ENCODE measurements at regions not wholly inside any gene's neighbourhood (a gene's known extent, or its start where the extent isn't known, plus 50 kb on each side); places are given as distances from the start of the nearest gene placed in this dataset.
"Not testable (repeated sequence)": the region's sequence is repeated elsewhere in the genome, so short reads cannot be mapped to it uniquely, and the experiment has no call there.

GRCh38 chr4:169894767-169895166, 131.4 kb downstream of the MFAP3L start:
- BruUV-seq (replicated peaks); H3K9me3 ChIP-seq (ENCODE audit: control insufficient read depth, insufficient read depth, low read length); H3K4me1 ChIP-seq (ENCODE audit: control insufficient read depth, insufficient read depth, low read length); H3K9ac ChIP-seq (ENCODE audit: low read depth, low read length); H3K36me3 ChIP-seq (ENCODE audit: control insufficient read depth, insufficient read depth, low read length); H3K18ac ChIP-seq (ENCODE audit: low read depth, low read length); dilution Hi-C loops (cut with HindIII; ENCODE audit: low sequenced_read_pairs, unreplicated experiment); H4K5ac ChIP-seq (ENCODE audit: low read depth, low read length); H2BK5ac ChIP-seq (ENCODE audit: low read depth, low read length, poor library complexity, severe bottlenecking); POLR2A ChIA-PET (ENCODE audit: unreplicated experiment); H2AK5ac ChIP-seq (ENCODE audit: low read depth, low read length); H3K27me3 ChIP-seq (ENCODE audit: control insufficient read depth, insufficient read depth, low read length); H3K79me1 ChIP-seq (ENCODE audit: low read depth in 1 of 2, low read length in 2 of 2); H3K4me2 ChIP-seq (ENCODE audit: low read depth, low read length); H3K4ac ChIP-seq (ENCODE audit: low read depth, low read length); DNase-seq; ATAC-seq (ENCODE audit: low read depth); H4K20me1 ChIP-seq (ENCODE audit: insufficient read depth, low read length); H3K4me3 ChIP-seq (ENCODE audit: insufficient read depth, low read depth, low read length); H3K23ac ChIP-seq (ENCODE audit: low read depth, low read length); H4K8ac ChIP-seq (ENCODE audit: low read depth in 2 of 2, low read length in 2 of 2); intact Hi-C loops (cut with micrococcal nuclease); H2AFZ ChIP-seq (replicated peaks; ENCODE audit: low read length, poor library complexity); H2BK120ac ChIP-seq (ENCODE audit: low read depth, low read length); H3K9me1 ChIP-seq (ENCODE audit: insufficient read depth, low read length); H4K91ac ChIP-seq (ENCODE audit: insufficient read depth, low read depth, low read length); CTCF ChIA-PET; H3K14ac ChIP-seq (replicated peaks; ENCODE audit: low read depth, low read length); in situ Hi-C loops (cut with MboI; ENCODE audit: low sequenced_read_pairs); H2AK9ac ChIP-seq (replicated peaks; ENCODE audit: low read depth, low read length, poor library complexity); H3K56ac ChIP-seq (ENCODE audit: extremely low read depth, insufficient read depth, low read length); H2BK15ac ChIP-seq (ENCODE audit: low read depth, low read length); H3K27ac ChIP-seq (ENCODE audit: insufficient read depth, low read length); H2BK20ac ChIP-seq (ENCODE audit: low read depth, low read length): not testable (repeated sequence)
- no CpG with 5 or more reads among the region's 4 CpGs for WGBS, 2 experiments (ENCODE audit: extremely low coverage in 2 of 2, insufficient read length in 1 of 2)

Measured in IMR-90 (cell line).